Stimulated activated CD8-positive, alpha-beta memory T cell treated with anti-CD3 and anti-CD28 coated beads, Interleukin-15, amount 100 ng/mL, for 24 hours (primary cell): ENCODE measurements at regions not wholly inside any gene's neighbourhood (a gene's known extent, or its start where the extent isn't known, plus 50 kb on each side); places are given as distances from the start of the nearest gene placed in this dataset.
"Not testable (repeated sequence)": the region's sequence is repeated elsewhere in the genome, so short reads cannot be mapped to it uniquely, and the experiment has no call there.

Experiments used
- DNase-seq: peaks from one replicate; pipeline ENCODE4 v3.0.0-alpha.2; 2020; ENCODE audit warnings: low read depth

GRCh38 chrX:131595120-131595519 lies 51.2 kb downstream of the OR13H1 start:
- DNase-seq = no peak

GRCh38 chrX:131607792-131608369 lies 64.0 kb downstream of the OR13H1 start:
- no peak for DNase-seq

DNA sequence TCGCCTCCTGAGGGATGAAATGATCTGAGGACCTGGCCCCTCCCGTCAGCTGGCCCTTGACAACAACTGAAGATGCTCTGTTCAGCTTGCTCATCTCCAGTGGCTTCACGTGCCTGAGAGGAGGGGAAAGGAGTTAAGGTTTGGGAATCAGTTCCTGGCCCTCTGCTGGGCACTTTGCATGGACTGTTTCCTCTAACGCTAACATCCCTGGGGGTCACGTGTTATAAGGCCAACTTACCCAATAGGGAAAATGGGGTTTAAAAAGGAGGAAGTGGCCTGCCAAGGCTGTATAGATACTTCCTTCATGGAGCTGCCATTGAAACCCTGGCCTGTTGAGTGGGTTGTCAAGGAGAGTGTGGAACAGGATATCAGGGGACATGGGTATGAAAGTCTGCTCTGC lies 65.6 kb downstream of the OR13H1 start:
- no peak for DNase-seq

GRCh38 chrX:131613260-131613659 lies 69.4 kb downstream of the OR13H1 start:
- DNase-seq = no peak

DNA sequence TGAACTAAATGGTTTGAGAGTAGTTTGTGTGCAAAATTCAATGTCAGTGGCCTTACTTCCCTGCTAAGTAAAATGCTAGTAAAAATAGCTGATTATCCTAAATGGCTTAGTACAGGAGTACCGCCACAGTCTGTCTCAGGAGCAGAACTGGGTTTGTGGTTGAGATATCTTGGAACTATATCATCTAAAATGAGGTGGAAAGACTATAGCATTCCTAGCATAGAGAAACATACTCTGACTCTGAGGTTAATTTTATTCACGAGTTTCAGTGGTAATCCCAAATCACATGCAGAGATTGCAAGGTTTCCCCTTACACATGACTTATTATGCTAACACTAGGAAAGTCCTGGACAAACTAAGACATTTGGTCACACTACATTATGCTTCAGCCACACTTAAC lies 70.4 kb downstream of the OR13H1 start:
- no peak for DNase-seq

DNA sequence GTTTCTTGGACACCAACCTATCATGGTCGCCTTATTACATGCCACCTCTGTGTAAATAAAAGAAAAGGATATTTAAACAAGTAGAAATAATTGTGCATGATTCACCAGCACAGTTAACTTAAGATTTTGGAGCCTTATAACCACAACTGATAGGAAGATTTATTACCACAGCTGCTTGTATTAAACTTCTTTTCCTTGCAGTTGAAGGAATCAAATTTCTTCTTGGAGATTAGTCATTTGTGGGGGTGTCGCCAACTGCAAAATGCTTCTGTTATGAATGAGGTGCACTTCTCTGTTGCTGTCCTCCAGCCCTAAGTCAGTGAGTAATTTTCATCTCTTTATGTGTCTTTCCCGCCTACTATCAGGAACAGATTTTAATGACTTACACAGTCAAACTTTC lies 73.3 kb downstream of the OR13H1 start:
- no peak for DNase-seq

DNA sequence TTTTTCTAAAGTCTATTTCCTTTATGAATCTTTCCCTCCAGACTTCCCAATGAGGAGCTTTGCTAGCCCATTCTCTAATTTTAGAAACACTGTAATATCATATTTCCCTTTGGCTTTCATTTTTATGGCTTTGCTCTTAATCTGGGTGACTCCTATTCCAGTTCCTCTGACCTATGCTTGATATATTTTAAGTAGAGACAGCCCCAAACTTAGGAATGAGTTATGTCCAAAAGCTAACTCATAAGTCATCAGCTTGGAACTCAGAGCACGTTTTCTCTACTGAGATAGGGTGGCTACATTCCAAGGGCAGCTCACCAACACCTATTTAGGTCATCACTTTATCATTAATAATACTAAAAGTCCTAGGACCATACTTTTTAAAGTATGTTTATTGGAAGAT lies 77.8 kb downstream of the OR13H1 start:
- DNase-seq = no peak

GRCh38 chrX:131626681-131627296 lies 82.9 kb downstream of the OR13H1 start:
- no peak for DNase-seq

GRCh38 chrX:131630534-131630933 lies 86.7 kb downstream of the OR13H1 start:
- no peak for DNase-seq

GRCh38 chrX:131633285-131633917 lies 89.5 kb downstream of the OR13H1 start:
- DNase-seq = no peak

GRCh38 chrX:131634900-131635299 lies 91.0 kb downstream of the OR13H1 start:
- DNase-seq = no peak

- no peak for DNase-seq
Observed at GRCh38 chrX:131646106-131646505, 102.2 kb downstream of the OR13H1 start.

DNA sequence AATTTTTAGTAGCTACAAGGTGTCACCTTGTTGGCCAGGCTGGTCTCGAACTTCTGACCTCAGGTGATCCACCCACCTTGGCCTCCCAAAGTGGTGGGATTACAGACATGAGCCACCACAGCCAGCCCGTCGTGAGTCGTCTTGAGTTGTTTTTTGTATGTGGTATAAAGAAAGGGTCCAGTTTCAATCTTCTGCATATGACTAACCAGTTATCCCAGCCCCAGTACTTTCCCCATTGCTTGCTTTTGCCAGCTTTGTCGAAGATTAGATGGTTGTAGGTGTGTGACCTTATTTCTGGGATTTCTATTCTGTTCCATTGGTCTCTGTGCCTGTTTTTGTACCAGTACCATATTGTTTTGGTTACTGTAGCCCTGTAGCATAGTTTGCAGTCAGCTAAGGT lies 105.9 kb downstream of the OR13H1 start:
- DNase-seq = no peak

DNA sequence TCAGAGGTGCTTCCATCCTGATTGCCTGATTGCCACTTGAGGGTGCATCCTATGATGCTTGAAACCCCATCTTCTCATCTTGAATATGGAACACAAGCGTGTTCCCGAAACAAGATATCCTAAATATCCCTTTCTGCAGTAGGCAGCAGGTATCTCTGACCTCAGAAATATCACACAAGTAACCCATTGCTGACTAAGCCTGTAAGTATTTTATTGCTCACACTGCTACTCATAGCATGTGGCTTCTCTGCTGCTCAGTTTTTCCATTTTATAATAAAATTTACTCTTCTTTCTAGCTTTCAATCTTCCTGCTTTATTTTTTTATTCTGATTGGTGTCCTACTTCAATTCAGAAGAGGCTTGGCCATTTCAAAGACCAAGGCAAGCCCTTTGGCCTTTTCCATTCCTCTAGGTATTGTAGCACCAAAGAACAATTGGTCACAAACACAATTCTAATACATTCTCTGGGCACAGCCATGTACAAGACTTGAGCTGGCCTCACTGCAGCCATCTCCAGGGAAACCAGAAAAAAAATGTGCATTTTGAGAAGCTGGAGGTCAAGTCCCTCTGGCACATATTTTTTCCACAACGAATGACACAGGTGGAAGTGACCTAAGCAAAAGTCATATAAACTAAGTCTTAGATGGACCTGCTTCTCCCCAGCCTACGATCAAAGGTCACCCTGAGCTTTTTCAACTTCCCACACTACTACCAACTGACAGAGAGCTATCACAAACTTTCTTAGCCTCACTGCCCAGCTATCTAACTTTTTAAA lies 107.0 kb downstream of the OR13H1 start:
- DNase-seq = no peak

GRCh38 chrX:131663726-131664125 lies 119.9 kb downstream of the OR13H1 start:
- not testable (repeated sequence) for DNase-seq

DNA sequence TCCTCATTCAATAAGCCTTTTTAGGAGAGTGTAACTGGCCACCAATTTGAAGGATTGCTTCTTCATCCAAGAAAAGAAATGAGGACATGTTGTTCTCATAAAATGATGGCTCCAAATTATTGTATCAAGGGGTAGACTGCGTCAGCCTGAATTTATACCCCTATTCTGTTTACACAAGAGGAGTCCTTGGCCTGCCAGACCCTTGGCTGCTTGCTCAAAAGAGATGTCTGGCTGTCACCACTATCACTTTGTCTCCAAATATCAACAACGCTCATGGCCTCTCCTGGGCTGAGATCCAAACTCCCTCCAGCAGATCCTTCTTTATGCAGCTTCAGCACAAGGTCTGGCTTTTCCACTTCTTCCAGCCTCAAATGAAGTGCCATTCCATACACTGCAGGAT lies 127.9 kb downstream of the OR13H1 start:
- no peak for DNase-seq

GRCh38 chrX:131675596-131676194 lies 131.8 kb downstream of the OR13H1 start:
- no peak for DNase-seq

GRCh38 chrX:131677655-131678628 lies 134.1 kb downstream of the OR13H1 start:
- peak; percentile 0 for DNase-seq

GRCh38 chrX:131682735-131683134 lies 138.9 kb downstream of the OR13H1 start:
- DNase-seq = not testable (repeated sequence)

GRCh38 chrX:131693359-131693758 lies 149.5 kb downstream of the OR13H1 start:
- DNase-seq = no peak

GRCh38 chrX:131696989-131697388 lies 153.1 kb downstream of the OR13H1 start:
- DNase-seq = not testable (repeated sequence)
